ENCODE measurements at regions not wholly inside any gene's neighbourhood (a gene's known extent, or its start where the extent isn't known, plus 50 kb on each side); places are given as distances from the start of the nearest gene placed in this dataset.

- no peak for TF ChIP-seq CTCF (IDR thresholded peaks at IDR 0.05)
- TF ChIP-seq POLR2A (IDR thresholded peaks at IDR 0.05) = no peak
- TF ChIP-seq EP300 (IDR thresholded peaks at IDR 0.05) = no peak
Measured at GRCh38 chr6:22394691-22395090, 97.9 kb upstream of the PRL start.
